ENCODE measurements at regions not wholly inside any gene's neighbourhood (a gene's known extent, or its start where the extent isn't known, plus 50 kb on each side); places are given as distances from the start of the nearest gene placed in this dataset.

DNA sequence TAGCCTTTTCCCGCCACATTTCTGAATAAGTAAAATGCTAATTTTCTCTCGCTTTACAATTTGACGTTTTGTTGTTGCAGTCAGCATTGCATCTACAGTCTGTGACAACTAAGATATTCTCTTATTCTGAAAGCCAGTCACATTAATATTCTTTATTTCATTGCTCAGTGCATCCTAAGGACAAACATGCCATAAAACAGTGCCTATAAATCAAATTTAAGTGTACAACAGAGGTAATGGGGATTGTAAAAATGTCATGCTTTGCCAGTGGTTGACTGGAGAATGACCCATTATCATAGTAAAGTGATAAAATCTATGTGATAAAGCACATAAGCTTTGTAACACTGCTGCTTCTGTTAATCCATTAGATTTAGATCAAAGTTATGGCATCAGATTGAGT, 1850.0 kb upstream of the ACO1 start:
- TF ChIP-seq, protein P1, sequence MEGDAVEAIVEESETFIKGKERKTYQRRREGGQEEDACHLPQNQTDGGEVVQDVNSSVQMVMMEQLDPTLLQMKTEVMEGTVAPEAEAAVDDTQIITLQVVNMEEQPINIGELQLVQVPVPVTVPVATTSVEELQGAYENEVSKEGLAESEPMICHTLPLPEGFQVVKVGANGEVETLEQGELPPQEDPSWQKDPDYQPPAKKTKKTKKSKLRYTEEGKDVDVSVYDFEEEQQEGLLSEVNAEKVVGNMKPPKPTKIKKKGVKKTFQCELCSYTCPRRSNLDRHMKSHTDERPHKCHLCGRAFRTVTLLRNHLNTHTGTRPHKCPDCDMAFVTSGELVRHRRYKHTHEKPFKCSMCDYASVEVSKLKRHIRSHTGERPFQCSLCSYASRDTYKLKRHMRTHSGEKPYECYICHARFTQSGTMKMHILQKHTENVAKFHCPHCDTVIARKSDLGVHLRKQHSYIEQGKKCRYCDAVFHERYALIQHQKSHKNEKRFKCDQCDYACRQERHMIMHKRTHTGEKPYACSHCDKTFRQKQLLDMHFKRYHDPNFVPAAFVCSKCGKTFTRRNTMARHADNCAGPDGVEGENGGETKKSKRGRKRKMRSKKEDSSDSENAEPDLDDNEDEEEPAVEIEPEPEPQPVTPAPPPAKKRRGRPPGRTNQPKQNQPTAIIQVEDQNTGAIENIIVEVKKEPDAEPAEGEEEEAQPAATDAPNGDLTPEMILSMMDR (conservative IDR thresholded peaks at IDR 0.05), result no peak
- no peak for TF ChIP-seq ZFX (IDR thresholded peaks at IDR 0.05)

All from C4-2B (cell line).